H1 (cell line): ENCODE measurements at regions not wholly inside any gene's neighbourhood (a gene's known extent, or its start where the extent isn't known, plus 50 kb on each side); places are given as distances from the start of the nearest gene placed in this dataset.

ENCODE experiments used
- CTCF ChIA-PET: fragments of 300-600 bp; sonication (Branson Sonifier 250); formaldehyde crosslinking; loops from one replicate; lab custom pipeline; 2021; ENCODE audit not compliant: partially characterized antibody; lab: Charles Lee
- POLR2A ChIA-PET: fragments of 300-600 bp; sonication (Branson Sonifier 250); formaldehyde crosslinking; loops from one replicate; lab custom pipeline; 2021; ENCODE audit warnings: inconsistent platforms; ENCODE audit not compliant: partially characterized antibody; lab: Charles Lee
- DNase-seq, 2 experiments: peaks; one replicate each; pipeline versions ENCODE4 v3.0.0 to v3.0.0-alpha.2; 2010 to 2022; ENCODE audit warnings: low spot score in 2 of 2, low read depth in 1 of 2, mixed read lengths in 1 of 2
- FAIRE-seq: peaks from 2 replicates; lab custom pipeline; 2011; peaks lifted over from hg19 to GRCh38; lab: Jason Lieb, UNC
- H2AFZ ChIP-seq: 2 replicates; pipeline ENCODE4 v1.8.1; 2012; ENCODE audit warnings: low read length, inconsistent platforms
- H2AK5ac ChIP-seq: 2 replicates; pipeline ENCODE4 v1.6.1; 2013; ENCODE audit warnings: low read depth, low read length
- H2BK120ac ChIP-seq: replicated peaks from 2 replicates; pipeline ENCODE3; 2013; ENCODE audit warnings: low read depth, low read length, inconsistent platforms
- H2BK12ac ChIP-seq: 2 replicates; pipeline ENCODE4 v1.6.1; 2013; ENCODE audit warnings: low read depth, low read length
- H2BK15ac ChIP-seq: 2 replicates; pipeline ENCODE4 v1.6.1; 2013; ENCODE audit warnings: low read length
- H2BK20ac ChIP-seq: 2 replicates; pipeline ENCODE4 v1.6.1; 2013; ENCODE audit warnings: low read length
- H2BK5ac ChIP-seq: 2 replicates; pipeline ENCODE4 v1.6.1; 2013; ENCODE audit warnings: low read depth, low read length
- H3K14ac ChIP-seq: 2 replicates; pipeline ENCODE4 v1.6.1; 2013; ENCODE audit warnings: inconsistent platforms; ENCODE audit not compliant: insufficient read length
- H3K18ac ChIP-seq: 2 replicates; pipeline ENCODE4 v1.6.1; 2013; ENCODE audit warnings: low read length; ENCODE audit errors: extremely low read depth
- H3K23ac ChIP-seq: 2 replicates; pipeline ENCODE4 v1.6.1; 2013; ENCODE audit warnings: inconsistent platforms; ENCODE audit not compliant: insufficient read length
- H3K23me2 ChIP-seq: 2 replicates; pipeline ENCODE4 v1.6.1; 2013; ENCODE audit warnings: low read depth, low read length
- H3K27ac ChIP-seq: 2 replicates; pipeline ENCODE4 v1.6.1; 2011; ENCODE audit warnings: low read depth, low read length, inconsistent platforms
- H3K27me3 ChIP-seq, 4 experiments: replicated peaks in 1 of 4; 1 replicate in 1 of 4; 2 replicates in 3 of 4; pipeline versions ENCODE4 v1.6.1 to v1.8.1; 2011 to 2013; ENCODE audit warnings: low read length in 3 of 4, mild to moderate bottlenecking in 3 of 4, inconsistent platforms in 2 of 4, mixed read lengths in 2 of 4, moderate library complexity in 1 of 4; ENCODE audit not compliant: control insufficient read depth in 3 of 4, insufficient read depth in 3 of 4; ENCODE audit errors: extremely low read depth in 1 of 4
- H3K36me3 ChIP-seq, 4 experiments: 2 replicates each; pipeline versions ENCODE4 v1.6.1 to v1.8.1; 2011 to 2013; ENCODE audit warnings: mild to moderate bottlenecking in 4 of 4, low read length in 3 of 4, moderate library complexity in 2 of 4, control low read depth in 1 of 4, inconsistent platforms in 1 of 4; ENCODE audit not compliant: insufficient read depth in 4 of 4, control insufficient read depth in 2 of 4
- H3K4ac ChIP-seq: replicated peaks from 2 replicates; pipeline ENCODE3; 2013; ENCODE audit warnings: low read length, low read depth, mixed read lengths, inconsistent platforms; ENCODE audit not compliant: insufficient read length
- H3K4me1 ChIP-seq, 4 experiments: replicated peaks in 1 of 4; 1 replicate in 1 of 4; 2 replicates in 3 of 4; pipeline versions ENCODE4 v1.6.1 to v1.8.1; 2011 to 2013; ENCODE audit warnings: low read length in 3 of 4, inconsistent platforms in 2 of 4, mixed read lengths in 1 of 4; ENCODE audit not compliant: insufficient read depth in 4 of 4, control insufficient read depth in 3 of 4
- H3K4me2 ChIP-seq, 2 experiments: 2 replicates each; pipeline versions ENCODE4 v1.6.1 to v1.8.1; 2011 to 2013; ENCODE audit warnings: low read depth in 2 of 2, low read length in 2 of 2, control low read depth in 1 of 2, inconsistent platforms in 1 of 2, mild to moderate bottlenecking in 1 of 2; ENCODE audit not compliant: insufficient read depth in 1 of 2
- H3K4me3 ChIP-seq, 4 experiments: fragments of 200-600, 300-600 bp in 1 of 4; sonication (generic), shearing (Covaris generic), sonication (Bioruptor Twin) in 1 of 4; 2 replicates each; pipeline versions ENCODE4 v1.5.1 to v1.8.1; 2011 to 2016; ENCODE audit warnings: low read length in 4 of 4, low read depth in 3 of 4, control low read depth in 2 of 4, inconsistent platforms in 2 of 4, mild to moderate bottlenecking in 2 of 4, mixed read lengths in 1 of 4, moderate library complexity in 1 of 4; ENCODE audit not compliant: insufficient read depth in 2 of 4; ENCODE audit errors: extremely low read depth in 1 of 4
- H3K56ac ChIP-seq: replicated peaks from 2 replicates; pipeline ENCODE3; 2013; ENCODE audit warnings: low read depth, mild to moderate bottlenecking, mixed read lengths, low read length, inconsistent platforms; ENCODE audit not compliant: insufficient read length
- H3K79me1 ChIP-seq: 2 replicates; pipeline ENCODE4 v1.6.1; 2013; ENCODE audit warnings: low read depth, low read length, control low read depth
- H3K79me2 ChIP-seq, 2 experiments: 2 replicates each; pipeline versions ENCODE4 v1.6.1 to v1.8.1; 2012 to 2013; ENCODE audit warnings: low read length in 2 of 2, mild to moderate bottlenecking in 2 of 2, inconsistent platforms in 1 of 2; ENCODE audit not compliant: insufficient read depth in 2 of 2, control insufficient read depth in 1 of 2
- H3K9ac ChIP-seq, 4 experiments: replicated peaks in 1 of 4; 1 replicate in 1 of 4; 2 replicates in 3 of 4; pipeline versions ENCODE4 v1.6.1 to v1.8.1; 2011 to 2013; ENCODE audit warnings: low read depth in 3 of 4, low read length in 3 of 4, control low read depth in 2 of 4, mild to moderate bottlenecking in 2 of 4, moderate library complexity in 2 of 4, inconsistent platforms in 1 of 4; ENCODE audit errors: extremely low read depth in 1 of 4
- H3K9me3 ChIP-seq, 2 experiments: 2 replicates each; pipeline versions ENCODE4 v1.6.1 to v1.8.1; 2012 to 2013; ENCODE audit warnings: mild to moderate bottlenecking in 2 of 2, moderate library complexity in 2 of 2, control low read depth in 1 of 2, inconsistent platforms in 1 of 2, low read depth in 1 of 2, low read length in 1 of 2, mixed read lengths in 1 of 2; ENCODE audit not compliant: insufficient read depth in 2 of 2
- H4K20me1 ChIP-seq, 2 experiments: replicated peaks in 1 of 2; 2 replicates each; pipeline versions ENCODE3 to v1.8.1; 2011 to 2013; ENCODE audit warnings: inconsistent platforms in 2 of 2, low read length in 2 of 2, mild to moderate bottlenecking in 1 of 2; ENCODE audit not compliant: insufficient read depth in 2 of 2, control insufficient read depth in 1 of 2
- H4K5ac ChIP-seq: 2 replicates; pipeline ENCODE4 v1.6.1; 2013; ENCODE audit warnings: low read length, low read depth, mixed read lengths, inconsistent platforms; ENCODE audit not compliant: insufficient read length
- H4K8ac ChIP-seq: 2 replicates; pipeline ENCODE4 v1.8.0; 2013; ENCODE audit warnings: mild to moderate bottlenecking, moderate library complexity, low read length, inconsistent platforms; ENCODE audit not compliant: insufficient read depth; ENCODE audit errors: extremely low read depth
- H4K91ac ChIP-seq: replicated peaks from 2 replicates; pipeline ENCODE3; 2013; ENCODE audit warnings: low read length, mixed read lengths, inconsistent platforms; ENCODE audit not compliant: insufficient read length
- CHD2 ChIP-seq: IDR thresholded peaks from 2 replicates; pipeline ENCODE4 v1.6.1; 2012; ENCODE audit warnings: low read length, improper control_type of control experiment
- WGBS, 2 experiments: shearing (Covaris generic) in 1 of 2; methylation state at CpG; one replicate each; pipeline versions ENCODE4 v1.1.6 to v1.1.7; 2013 to 2015; ENCODE audit warnings: low lambda C conversion rate in 2 of 2, mixed read lengths in 2 of 2, inconsistent platforms in 1 of 2, low coverage in 1 of 2, missing lambda C conversion rate in 1 of 2; ENCODE audit not compliant: insufficient replicate concordance in 2 of 2, insufficient coverage in 1 of 2, insufficient read length in 1 of 2; ENCODE audit errors: extremely low coverage in 1 of 2, missing lambda C conversion rate in 1 of 2; 5-methylcytosine and 5-hydroxymethylcytosine counted together

- H2AK5ac ChIP-seq = no peak overlapping the region
- no peak overlapping the region for H2BK20ac ChIP-seq
- H3K79me2 ChIP-seq = no peaks in the 10 kb centered on the region
- no peak overlapping the region for H2BK12ac ChIP-seq
- no peak overlapping the region for H4K8ac ChIP-seq
- H3K18ac ChIP-seq = no peak overlapping the region
- H2AFZ ChIP-seq = no peak overlapping the region
- no peak overlapping the region for H3K27ac ChIP-seq
- H3K56ac ChIP-seq = no peak overlapping the region
- ChIA-PET CTCF (interaction anchor here (0.5 to 1.2 kb wide), 3 partner anchors 170 to 409 kb away, joined by 3 read pairs; no protein-coding TSS in a partner anchor), POLR2A (interaction anchor here (1.3 kb wide), 1 partner anchor 12 kb away, joined by 3 read pairs; no protein-coding TSS in a partner anchor)
- no peak overlapping the region for H3K4ac ChIP-seq
- H3K27me3 ChIP-seq = no peaks in the 10 kb centered on the region
- H3K4me3 ChIP-seq = no peak overlapping the region
- no peak overlapping the region for H3K14ac ChIP-seq
- H2BK120ac ChIP-seq = no peak overlapping the region
- 95% methylated on average over 1 of the region's 1 CpG; no CpG with 5 or more reads in 1 of the 2 experiments for WGBS, 2 experiments
- no peak overlapping the region for H4K91ac ChIP-seq
- H2BK15ac ChIP-seq = no peak overlapping the region
- no peak overlapping the region for H3K9ac ChIP-seq
- H4K5ac ChIP-seq = no peak overlapping the region
- H2BK5ac ChIP-seq = no peak overlapping the region
- no peak overlapping the region for H3K4me2 ChIP-seq
- FAIRE-seq = no peak
- 0 out of 4 replicates have a peak, but pooled peaks cover 1 to 4% of the 10 kb centered on the region in 2 experiments for H3K9me3 ChIP-seq
- no peaks in the 10 kb centered on the region for H3K79me1 ChIP-seq
- DNase-seq = no peak
- no peaks in the 10 kb centered on the region for H3K4me1 ChIP-seq
- H4K20me1 ChIP-seq = no peaks in the 10 kb centered on the region
- H3K23ac ChIP-seq = no peak overlapping the region
- H3K36me3 ChIP-seq = no peaks in the 10 kb centered on the region
- no peaks in the 10 kb centered on the region for H3K23me2 ChIP-seq
- TF ChIP-seq CHD2 = no peak
Measured at GRCh38 chr9:2319421-2319820, 302.2 kb upstream of the VLDLR start.
